COLO829 (cell line): ENCODE measurements at regions not wholly inside any gene's neighbourhood (a gene's known extent, or its start where the extent isn't known, plus 50 kb on each side); places are given as distances from the start of the nearest gene placed in this dataset.

Experiments used
- DNase-seq: peaks from one replicate; pipeline ENCODE4 v3.0.0; 2012; ENCODE audit warnings: low spot score

- no peak for DNase-seq
Observed at GRCh38 chr18:41036346-41036745, 918.7 kb upstream of the PIK3C3 start.

- no peak for DNase-seq
Observed at GRCh38 chr18:41034413-41034812, 920.6 kb upstream of the PIK3C3 start.

GRCh38 chr18:41025666-41026065 is 929.4 kb upstream of the PIK3C3 start:
- DNase-seq: no peak

GRCh38 chr18:41024792-41025191 is 930.2 kb upstream of the PIK3C3 start:
- no peak for DNase-seq

- DNase-seq: no peak
Observed at GRCh38 chr18:41022484-41022883, 932.5 kb upstream of the PIK3C3 start.

GRCh38 chr18:41021089-41021488 is 933.9 kb upstream of the PIK3C3 start:
- no peak for DNase-seq

GRCh38 chr18:41012194-41012593 is 942.8 kb upstream of the PIK3C3 start:
- no peak for DNase-seq

GRCh38 chr18:41009926-41010325 is 945.1 kb upstream of the PIK3C3 start:
- no peak for DNase-seq

- no peak for DNase-seq
Observed at GRCh38 chr18:41004324-41004723, 950.7 kb upstream of the PIK3C3 start.

- no peak for DNase-seq
Observed at GRCh38 chr18:40995529-40995928, 959.5 kb upstream of the PIK3C3 start.

- no peak for DNase-seq
Observed at GRCh38 chr18:40993363-40993762, 961.7 kb upstream of the PIK3C3 start.

- DNase-seq: no peak
Observed at GRCh38 chr18:40987581-40987980, 967.5 kb upstream of the PIK3C3 start.

- DNase-seq: no peak
Observed at GRCh38 chr18:40985436-40985835, 969.6 kb upstream of the PIK3C3 start.

GRCh38 chr18:40984856-40985255 is 970.2 kb upstream of the PIK3C3 start:
- DNase-seq: no peak

GRCh38 chr18:40983835-40984234 is 971.2 kb upstream of the PIK3C3 start:
- no peak for DNase-seq

GRCh38 chr18:40980171-40980570 is 974.9 kb upstream of the PIK3C3 start:
- DNase-seq: no peak

GRCh38 chr18:40976050-40976449 is 979.0 kb upstream of the PIK3C3 start:
- DNase-seq: no peak

GRCh38 chr18:40974448-40974847 is 980.6 kb upstream of the PIK3C3 start:
- no peak for DNase-seq

- DNase-seq: no peak
Observed at GRCh38 chr18:40962784-40963183, 992.2 kb upstream of the PIK3C3 start.

- DNase-seq: no peak
Observed at GRCh38 chr18:40957533-40958070, 997.4 kb upstream of the PIK3C3 start.

- DNase-seq: no peak
Observed at GRCh38 chr18:40956213-40956612, 998.8 kb upstream of the PIK3C3 start.

- no peak for DNase-seq
Observed at GRCh38 chr18:40955351-40955750, 999.7 kb upstream of the PIK3C3 start.

GRCh38 chr18:40949114-40949950 is 1005.7 kb upstream of the PIK3C3 start:
- DNase-seq: no peak

- no peak for DNase-seq
Observed at GRCh38 chr18:40944576-40944975, 1010.5 kb upstream of the PIK3C3 start.
